NCI-H524 treated with DMSO at 0.1 percent for 48 hours (cell line): ENCODE measurements at regions not wholly inside any gene's neighbourhood (a gene's known extent, or its start where the extent isn't known, plus 50 kb on each side); places are given as distances from the start of the nearest gene placed in this dataset.

Source experiments
- DNase-seq: peaks from one replicate; lab custom pipeline; 2025; lab: John Stamatoyannopoulos, UW

- DNase-seq = no peak
These were observed 54.8 kb upstream of the KLHL29 start for GRCh38 chr2:23330214-23330613.
